Endodermal cell (in vitro differentiated cells): ENCODE measurements at regions not wholly inside any gene's neighbourhood (a gene's known extent, or its start where the extent isn't known, plus 50 kb on each side); places are given as distances from the start of the nearest gene placed in this dataset.
A peak's percentile ranks its signal among the peaks of the same experiment; 100 is the strongest.
"Not testable (repeated sequence)": the region's sequence is repeated elsewhere in the genome, so short reads cannot be mapped to it uniquely, and the experiment has no call there.

Experiments used
- DNase-seq: peaks from one replicate; pipeline ENCODE4 v3.0.0-alpha.2; 2017
- H3K27ac ChIP-seq: 2 replicates; pipeline ENCODE4 v1.5.1; 2013; ENCODE audit warnings: mild to moderate bottlenecking, low read depth, low read length, moderate library complexity
- H3K27me3 ChIP-seq: 2 replicates; pipeline ENCODE4 v1.6.1; 2013; ENCODE audit warnings: mild to moderate bottlenecking, low read length, moderate library complexity; ENCODE audit not compliant: insufficient read depth, control insufficient read depth, poor library complexity, severe bottlenecking
- H3K36me3 ChIP-seq: 2 replicates; pipeline ENCODE4 v1.7.0; 2013; ENCODE audit warnings: mild to moderate bottlenecking, low read length, moderate library complexity; ENCODE audit not compliant: control insufficient read depth, insufficient read depth
- H3K4me1 ChIP-seq: one replicate; pipeline ENCODE4 v1.7.0; 2013; ENCODE audit warnings: low read length; ENCODE audit not compliant: control insufficient read depth, insufficient read depth
- H3K4me3 ChIP-seq: 2 replicates; pipeline ENCODE4 v1.5.1; 2013; ENCODE audit warnings: mild to moderate bottlenecking, low read length, moderate library complexity
- H3K9ac ChIP-seq: 2 replicates; pipeline ENCODE4 v1.6.1; 2013; ENCODE audit warnings: mild to moderate bottlenecking, low read length, moderate library complexity; ENCODE audit not compliant: poor library complexity, severe bottlenecking; ENCODE audit errors: extremely low read depth
- H3K9me3 ChIP-seq: 2 replicates; pipeline ENCODE4 v1.6.1; 2013; ENCODE audit warnings: mild to moderate bottlenecking, low read length, moderate library complexity; ENCODE audit not compliant: control insufficient read depth
- H3K27ac Mint-ChIP-seq: 2 replicates; pipeline ENCODE4 v1.8.0; 2020; ENCODE audit warnings: mixed read lengths
- H3K27me3 Mint-ChIP-seq: 2 replicates; pipeline ENCODE4 v1.8.0; 2021; ENCODE audit warnings: mild to moderate bottlenecking, mixed read lengths; ENCODE audit not compliant: insufficient read depth
- H3K36me3 Mint-ChIP-seq: 2 replicates; pipeline ENCODE4 v1.8.0; 2020; ENCODE audit warnings: low read depth, mixed read lengths
- H3K4me1 Mint-ChIP-seq: 2 replicates; pipeline ENCODE4 v1.8.0; 2020; ENCODE audit warnings: mixed read lengths
- H3K4me3 Mint-ChIP-seq: 2 replicates; pipeline ENCODE4 v1.8.0; 2020; ENCODE audit warnings: mild to moderate bottlenecking, moderate library complexity, mixed read lengths
- H3K9me3 Mint-ChIP-seq: 2 replicates; pipeline ENCODE4 v1.8.0; 2020; ENCODE audit warnings: mild to moderate bottlenecking, mixed read lengths
- CTCF ChIP-seq: fragments of 200-600 bp; sonication (generic); conservative IDR thresholded peaks from 2 replicates; pipeline ENCODE4 v1.5.0; 2021; ENCODE audit warnings: antibody characterized with exemption, mild to moderate bottlenecking
- WGBS, 2 experiments: methylation state at CpG; one replicate each; pipeline versions ENCODE4 v1.1.5 to v1.1.7; 2013; ENCODE audit warnings: missing lambda C conversion rate in 2 of 2, mixed read lengths in 1 of 2; ENCODE audit not compliant: insufficient coverage in 1 of 2, insufficient read length in 1 of 2; 5-methylcytosine and 5-hydroxymethylcytosine counted together

GRCh38 chr12:131564138-131564727 lies 146.7 kb upstream of the SFSWAP start:
- H3K27ac ChIP-seq, H3K27ac Mint-ChIP-seq, H3K36me3 Mint-ChIP-seq, H3K27me3 ChIP-seq, H3K9ac ChIP-seq, H3K4me3 ChIP-seq, H3K9me3 Mint-ChIP-seq, H3K4me1 ChIP-seq, H3K9me3 ChIP-seq, H3K4me1 Mint-ChIP-seq, H3K27me3 Mint-ChIP-seq, H3K4me3 Mint-ChIP-seq, DNase-seq, H3K36me3 ChIP-seq: not testable (repeated sequence)
- WGBS, 2 experiments = 75 to 94% methylated on average over 3 to 12 of the region's 12 CpGs
- peak; percentile 12 for TF ChIP-seq CTCF

GRCh38 chr12:131564845-131565244 lies 146.0 kb upstream of the SFSWAP start:
- WGBS, 2 experiments = 89 to 92% methylated on average over 7 to 8 of the region's 8 CpGs
- TF ChIP-seq CTCF = no peak
- Histone ChIP-seq H3K36me3 (no peaks in the 10 kb centered on the region), H3K27ac (peak overlapping the region; percentile 64), H3K9me3 (no peaks in the 10 kb centered on the region), H3K9ac (no peak overlapping the region), H3K27me3 (no peaks in the 10 kb centered on the region), H3K4me1 (no peaks in the 10 kb centered on the region), H3K4me3 (no peak overlapping the region)
- Mint-ChIP-seq H3K36me3 (no peaks in the 10 kb centered on the region), H3K9me3 (peaks cover 2% of the 10 kb centered on the region), H3K27me3 (peaks cover 7% of the 10 kb centered on the region), H3K4me1 (peaks cover 8% of the 10 kb centered on the region), H3K27ac (no peak overlapping the region), H3K4me3 (no peak overlapping the region)
- DNase-seq = no peak

DNA sequence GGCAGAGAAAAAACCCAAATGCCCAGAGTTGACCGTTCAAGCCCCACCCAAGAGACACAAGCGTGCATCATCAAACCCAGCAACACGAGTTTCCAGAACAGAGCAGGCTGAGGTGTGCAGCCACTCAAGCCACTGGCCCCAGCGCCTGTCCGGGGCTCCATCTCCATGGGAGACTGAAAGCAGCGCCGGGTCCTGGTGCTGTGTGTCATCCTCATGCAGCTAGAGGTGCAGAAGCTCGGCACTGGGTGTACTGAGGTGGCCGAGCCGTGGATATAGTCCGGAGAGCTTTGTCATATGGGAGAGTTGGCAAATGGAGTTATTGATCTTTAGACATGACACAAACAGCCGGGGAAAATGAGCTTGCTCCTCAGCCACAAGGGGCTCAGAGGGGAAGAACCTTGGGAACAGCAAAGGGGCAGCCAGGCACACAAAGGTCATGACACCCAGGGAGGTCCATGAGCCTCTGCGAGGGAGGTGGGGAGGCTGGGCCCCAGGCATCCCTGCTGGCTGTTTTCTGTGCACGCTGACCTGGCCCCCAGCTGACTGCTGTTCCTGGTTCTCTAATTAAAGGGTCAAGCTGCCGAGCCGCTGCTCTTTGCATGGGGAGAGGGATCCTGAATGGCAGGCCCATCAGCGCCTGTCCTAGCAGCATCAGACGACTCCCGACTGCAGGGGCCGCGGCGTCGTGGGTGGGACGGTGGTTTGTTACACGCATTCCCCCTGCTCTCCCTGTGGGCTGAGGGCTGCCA lies 145.4 kb upstream of the SFSWAP start:
- no peak overlapping the region for H3K9ac ChIP-seq
- no peak overlapping the region for H3K4me3 Mint-ChIP-seq
- no peak for DNase-seq
- TF ChIP-seq CTCF = no peak
- no peaks in the 10 kb centered on the region for H3K9me3 ChIP-seq
- peak overlapping the region; percentile 64 for H3K27ac ChIP-seq
- H3K27me3 Mint-ChIP-seq = peaks cover 10% of the 10 kb centered on the region
- H3K36me3 ChIP-seq = no peaks in the 10 kb centered on the region
- H3K4me1 Mint-ChIP-seq = peaks cover 8% of the 10 kb centered on the region
- no peaks in the 10 kb centered on the region for H3K9me3 Mint-ChIP-seq
- H3K27me3 ChIP-seq = no peaks in the 10 kb centered on the region
- H3K27ac Mint-ChIP-seq = no peak overlapping the region
- 78 to 83% methylated on average over 11 to 25 of the region's 25 CpGs for WGBS, 2 experiments
- no peaks in the 10 kb centered on the region for H3K36me3 Mint-ChIP-seq
- H3K4me1 ChIP-seq = no peaks in the 10 kb centered on the region
- H3K4me3 ChIP-seq = no peak overlapping the region
